ENCODE measurements at regions not wholly inside any gene's neighbourhood (a gene's known extent, or its start where the extent isn't known, plus 50 kb on each side); places are given as distances from the start of the nearest gene placed in this dataset.
A peak's percentile ranks its signal among the peaks of the same experiment; 100 is the strongest.

DNA sequence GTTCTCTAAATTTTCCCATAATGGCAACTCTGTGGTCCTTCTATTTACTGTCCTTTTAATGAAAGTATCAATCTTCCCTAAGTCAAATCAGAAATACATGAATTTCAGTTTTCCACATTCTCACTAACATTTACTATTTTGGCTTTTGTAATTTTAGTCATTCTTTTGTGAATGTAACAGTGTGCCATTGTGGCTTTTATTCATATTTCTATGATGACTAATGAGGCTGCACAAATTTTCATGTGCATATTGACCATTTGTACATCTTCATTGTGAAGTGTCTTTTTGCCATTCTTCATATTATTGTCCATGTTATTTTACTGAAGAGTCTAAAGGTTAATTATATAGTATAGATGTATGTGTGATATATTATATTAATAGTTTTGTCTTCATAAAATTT, 431.0 kb upstream of the BRINP3 start:
- no peak overlapping the region for H3K27ac ChIP-seq

DNA sequence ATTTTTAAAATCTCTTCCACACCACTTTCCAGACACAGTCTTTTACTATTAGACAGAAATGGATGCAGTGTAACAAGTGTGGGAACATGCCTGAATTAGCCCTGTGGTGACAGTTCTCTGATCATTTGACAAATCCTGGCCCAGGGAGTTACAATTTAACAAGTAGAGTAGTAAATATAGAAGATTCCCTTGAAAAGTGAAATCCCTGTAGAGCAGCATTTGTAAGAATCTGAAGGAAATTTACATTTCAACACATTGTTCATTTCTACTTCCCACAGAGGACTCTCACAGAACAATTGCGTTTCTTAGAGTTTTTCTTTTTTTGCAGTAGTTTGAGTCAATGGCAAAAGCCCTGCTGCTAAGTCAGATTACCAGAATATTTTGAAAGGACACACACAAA, 458.3 kb upstream of the BRINP3 start:
- H3K27me3 ChIP-seq = no peaks in the 10 kb centered on the region
- H3F3A ChIP-seq (ENCODE audit: low read depth) = no peaks in the 10 kb centered on the region
- H3K36me3 ChIP-seq = no peaks in the 10 kb centered on the region
- no peak for TF ChIP-seq EZH2 (IDR thresholded peaks at IDR 0.05)
- TF ChIP-seq, protein P1, sequence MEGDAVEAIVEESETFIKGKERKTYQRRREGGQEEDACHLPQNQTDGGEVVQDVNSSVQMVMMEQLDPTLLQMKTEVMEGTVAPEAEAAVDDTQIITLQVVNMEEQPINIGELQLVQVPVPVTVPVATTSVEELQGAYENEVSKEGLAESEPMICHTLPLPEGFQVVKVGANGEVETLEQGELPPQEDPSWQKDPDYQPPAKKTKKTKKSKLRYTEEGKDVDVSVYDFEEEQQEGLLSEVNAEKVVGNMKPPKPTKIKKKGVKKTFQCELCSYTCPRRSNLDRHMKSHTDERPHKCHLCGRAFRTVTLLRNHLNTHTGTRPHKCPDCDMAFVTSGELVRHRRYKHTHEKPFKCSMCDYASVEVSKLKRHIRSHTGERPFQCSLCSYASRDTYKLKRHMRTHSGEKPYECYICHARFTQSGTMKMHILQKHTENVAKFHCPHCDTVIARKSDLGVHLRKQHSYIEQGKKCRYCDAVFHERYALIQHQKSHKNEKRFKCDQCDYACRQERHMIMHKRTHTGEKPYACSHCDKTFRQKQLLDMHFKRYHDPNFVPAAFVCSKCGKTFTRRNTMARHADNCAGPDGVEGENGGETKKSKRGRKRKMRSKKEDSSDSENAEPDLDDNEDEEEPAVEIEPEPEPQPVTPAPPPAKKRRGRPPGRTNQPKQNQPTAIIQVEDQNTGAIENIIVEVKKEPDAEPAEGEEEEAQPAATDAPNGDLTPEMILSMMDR (IDR thresholded peaks at IDR 0.05) = no peak
- TF ChIP-seq EZH2phosphoT487 (IDR thresholded peaks at IDR 0.05) = no peak
- DNase-seq (ENCODE audit: low spot score) = no peak
- Mint-ChIP-seq H3K27me3 (ENCODE audit: insufficient read depth, low read depth) (peaks cover 2% of the 10 kb centered on the region), H3K9me3 (peaks cover 4% of the 10 kb centered on the region), H3K36me3 (no peaks in the 10 kb centered on the region), H3K4me3 (no peak overlapping the region), H3K27ac (peak overlapping the region; percentile 17), H3K4me1 (peaks cover 24% of the 10 kb centered on the region)
- H2AFZ ChIP-seq (replicated peaks) = no peak overlapping the region
- H3K9ac ChIP-seq = no peak overlapping the region
- H3K27ac ChIP-seq = no peak overlapping the region
- no peak overlapping the region for H3K4me2 ChIP-seq
- peaks cover 7% of the 10 kb centered on the region for H3K4me1 ChIP-seq
- H4K20me1 ChIP-seq (ENCODE audit: low read depth) = no peaks in the 10 kb centered on the region
- H3K9me3 ChIP-seq (ENCODE audit: low read depth) = no peaks in the 10 kb centered on the region
- H3K4me3 ChIP-seq = no peak overlapping the region
- no peaks in the 10 kb centered on the region for H3K79me2 ChIP-seq (ENCODE audit: low read depth)

More for the DNA sequence above, 431.0 kb upstream of the BRINP3 start:
- Histone ChIP-seq H3K79me2 (ENCODE audit: low read depth) (no peaks in the 10 kb centered on the region), H3K9me3 (ENCODE audit: low read depth) (no peaks in the 10 kb centered on the region), H3K4me3 (no peak overlapping the region), H3F3A (ENCODE audit: low read depth) (no peaks in the 10 kb centered on the region), H3K9ac (no peak overlapping the region), H3K4me1 (no peaks in the 10 kb centered on the region), H3K4me2 (no peak overlapping the region), H2AFZ (replicated peaks) (no peak overlapping the region), H3K27me3 (no peaks in the 10 kb centered on the region), H3K36me3 (no peaks in the 10 kb centered on the region), H4K20me1 (ENCODE audit: low read depth) (no peaks in the 10 kb centered on the region)
- TF ChIP-seq EZH2 (IDR thresholded peaks at IDR 0.05) = no peak
- TF ChIP-seq, protein P1 (IDR thresholded peaks at IDR 0.05) = no peak
- TF ChIP-seq EZH2phosphoT487 (IDR thresholded peaks at IDR 0.05) = no peak
- H3K4me3 Mint-ChIP-seq = no peak overlapping the region
- no peaks in the 10 kb centered on the region for H3K27me3 Mint-ChIP-seq (ENCODE audit: insufficient read depth, low read depth)
- H3K27ac Mint-ChIP-seq = no peak overlapping the region
- H3K36me3 Mint-ChIP-seq = no peaks in the 10 kb centered on the region
- no peak for DNase-seq (ENCODE audit: low spot score)
- H3K4me1 Mint-ChIP-seq = no peaks in the 10 kb centered on the region
- H3K9me3 Mint-ChIP-seq = no peaks in the 10 kb centered on the region

DNA sequence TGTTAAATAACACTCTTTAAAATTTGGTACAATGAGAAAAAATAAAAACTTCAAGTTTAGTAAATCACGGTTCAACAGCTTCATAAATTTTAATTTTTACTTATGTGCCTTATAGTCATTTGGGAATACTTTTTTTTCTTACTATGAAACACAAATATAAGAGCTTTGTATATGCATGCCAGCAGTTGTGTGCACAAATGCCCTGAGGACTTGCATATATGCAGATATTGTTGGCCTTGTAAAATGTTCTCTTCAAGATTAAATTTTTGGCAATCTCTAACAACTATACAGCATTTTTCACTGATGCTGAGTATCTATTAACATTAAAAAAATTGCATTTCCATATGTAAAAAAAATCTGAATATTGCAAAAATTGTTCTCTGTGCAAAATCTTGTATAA, 458.7 kb upstream of the BRINP3 start:
- no peaks in the 10 kb centered on the region for H3F3A ChIP-seq (ENCODE audit: low read depth)
- peaks cover 7% of the 10 kb centered on the region for H3K4me1 ChIP-seq
- no peaks in the 10 kb centered on the region for H3K9me3 ChIP-seq (ENCODE audit: low read depth)
- Mint-ChIP-seq H3K4me3 (no peak overlapping the region), H3K27ac (no peak overlapping the region), H3K36me3 (no peaks in the 10 kb centered on the region), H3K27me3 (ENCODE audit: insufficient read depth, low read depth) (peaks cover 2% of the 10 kb centered on the region), H3K4me1 (peaks cover 24% of the 10 kb centered on the region), H3K9me3 (peaks cover 4% of the 10 kb centered on the region)
- H3K4me3 ChIP-seq = no peak overlapping the region
- no peaks in the 10 kb centered on the region for H4K20me1 ChIP-seq (ENCODE audit: low read depth)
- H2AFZ ChIP-seq (replicated peaks) = no peak overlapping the region
- H3K9ac ChIP-seq = no peak overlapping the region
- no peaks in the 10 kb centered on the region for H3K27me3 ChIP-seq
- H3K4me2 ChIP-seq = no peak overlapping the region
- H3K27ac ChIP-seq = no peak overlapping the region
- H3K36me3 ChIP-seq = no peaks in the 10 kb centered on the region
- TF ChIP-seq, protein P1 (IDR thresholded peaks at IDR 0.05) = no peak
- no peak for TF ChIP-seq EZH2 (IDR thresholded peaks at IDR 0.05)
- no peak for TF ChIP-seq EZH2phosphoT487 (IDR thresholded peaks at IDR 0.05)
- H3K79me2 ChIP-seq (ENCODE audit: low read depth) = no peaks in the 10 kb centered on the region
- no peak for DNase-seq (ENCODE audit: low spot score)
